Umbilical cord (tissue), 1 donor: ENCODE measurements at regions not wholly inside any gene's neighbourhood (a gene's known extent, or its start where the extent isn't known, plus 50 kb on each side); places are given as distances from the start of the nearest gene placed in this dataset.

ENCODE experiments used
- DNase-seq: peaks from one replicate; pipeline ENCODE4 v3.0.0-alpha.2; 2015; ENCODE audit warnings: low spot score

DNA sequence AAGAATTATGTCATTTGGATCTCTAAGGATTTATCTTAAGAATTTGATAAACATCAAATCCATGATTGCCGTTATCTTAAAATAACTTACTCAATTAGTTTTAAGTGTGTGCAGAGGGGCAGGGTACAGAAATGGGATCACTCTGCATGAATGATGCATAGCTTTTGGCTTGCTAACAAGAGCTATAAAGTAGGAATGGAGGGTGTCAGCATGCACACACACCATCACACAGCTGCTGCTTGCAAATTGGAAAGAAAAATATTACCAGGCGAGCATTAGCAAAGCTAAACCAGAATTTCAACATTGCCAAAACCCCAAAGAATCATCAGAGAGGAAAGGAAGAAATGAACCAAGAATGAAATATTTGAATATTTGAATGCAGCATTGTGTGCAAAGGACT is 580.6 kb downstream of the LMO7 start:
- peak; percentile 88 for DNase-seq

GRCh38 chr13:76214001-76214400 is 577.9 kb downstream of the LMO7 start:
- no peak for DNase-seq

GRCh38 chr13:76213423-76213904 is 577.3 kb downstream of the LMO7 start:
- DNase-seq = no peak

- DNase-seq = no peak
These were observed 574.1 kb downstream of the LMO7 start for GRCh38 chr13:76210262-76210661.

DNA sequence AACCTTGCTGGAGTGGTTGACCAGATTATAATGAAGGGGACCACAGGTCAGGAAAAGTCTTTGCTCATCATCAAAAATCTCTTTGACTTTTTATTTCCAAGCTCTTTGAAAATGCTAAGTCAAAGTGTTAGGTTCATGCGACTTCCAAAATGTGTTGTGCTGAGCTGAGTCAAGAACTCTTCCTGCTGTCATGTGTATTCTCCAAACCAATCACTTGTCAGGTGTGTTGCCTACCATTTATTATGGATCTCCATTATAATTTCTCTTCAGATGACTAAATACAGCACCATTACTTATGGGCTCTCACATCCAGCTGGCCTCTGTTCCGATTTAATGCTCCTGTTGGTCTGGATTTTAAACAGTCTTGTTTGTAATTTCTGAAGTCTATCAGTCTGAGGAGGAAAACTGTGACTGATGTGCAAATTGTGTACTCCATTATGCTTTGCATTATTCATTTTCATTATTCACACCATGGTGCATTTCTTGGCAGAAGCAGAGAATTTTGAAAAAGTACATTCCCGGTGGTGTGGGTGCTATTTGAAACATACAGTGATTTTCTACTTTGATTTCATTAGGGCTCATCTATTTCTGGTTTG is 562.5 kb downstream of the LMO7 start:
- DNase-seq = no peak

DNA sequence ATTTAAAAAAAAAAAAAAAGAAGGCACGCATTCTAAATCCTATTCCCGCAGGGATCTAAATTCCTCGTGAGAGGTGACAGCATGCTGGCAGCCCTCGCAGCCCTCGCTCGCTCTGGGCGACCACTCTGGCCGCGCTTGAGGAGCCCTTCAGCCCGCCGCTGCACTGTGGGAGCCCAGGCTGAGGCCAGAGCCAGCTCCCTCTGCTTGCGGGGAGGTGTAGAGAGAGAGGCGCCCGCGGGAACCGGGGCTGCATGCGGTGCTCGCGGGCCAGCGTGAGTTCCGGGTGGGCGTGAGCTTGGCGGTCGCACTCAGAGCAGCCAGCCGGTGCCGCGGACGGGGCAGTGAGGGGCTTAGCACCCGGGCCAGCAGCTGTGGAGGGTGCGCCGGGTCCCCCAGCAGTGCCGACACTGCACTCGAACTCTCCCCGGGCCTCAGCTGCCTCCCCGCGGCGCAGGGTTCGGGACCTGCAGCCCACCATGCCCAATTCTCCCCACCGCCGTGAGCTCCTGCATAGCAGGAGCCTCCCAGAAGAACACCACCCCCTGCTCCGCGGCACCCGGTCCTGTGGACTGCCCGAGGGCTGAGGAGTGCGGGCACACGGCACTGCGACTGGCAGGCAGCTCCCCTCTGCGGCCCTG is 553.9 kb downstream of the LMO7 start:
- no peak for DNase-seq

- DNase-seq = no peak
These were observed 540.0 kb downstream of the LMO7 start for GRCh38 chr13:76175961-76176725.

GRCh38 chr13:76168661-76169060 is 532.5 kb downstream of the LMO7 start:
- no peak for DNase-seq

- no peak for DNase-seq
These were observed 528.2 kb downstream of the LMO7 start for GRCh38 chr13:76164290-76164689.

DNA sequence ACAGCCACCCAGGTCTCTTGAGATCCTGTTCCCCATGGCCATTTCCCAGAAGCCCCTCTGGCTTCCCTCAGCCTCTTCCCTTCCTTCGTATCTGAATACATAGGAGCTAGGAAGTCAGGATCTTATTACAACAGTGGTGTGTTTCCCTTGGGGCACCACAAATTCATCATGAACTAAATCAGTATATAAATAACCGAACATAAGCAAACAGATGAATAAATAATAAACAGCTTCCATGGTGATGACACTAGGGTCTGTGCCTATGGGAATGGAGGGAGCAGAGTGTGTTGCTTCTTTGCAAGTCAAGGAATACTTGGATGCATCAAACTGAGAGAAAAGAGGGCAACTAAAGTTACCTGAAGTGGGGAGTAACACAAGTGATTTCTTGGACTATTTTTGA is 527.6 kb downstream of the LMO7 start:
- no peak for DNase-seq

DNA sequence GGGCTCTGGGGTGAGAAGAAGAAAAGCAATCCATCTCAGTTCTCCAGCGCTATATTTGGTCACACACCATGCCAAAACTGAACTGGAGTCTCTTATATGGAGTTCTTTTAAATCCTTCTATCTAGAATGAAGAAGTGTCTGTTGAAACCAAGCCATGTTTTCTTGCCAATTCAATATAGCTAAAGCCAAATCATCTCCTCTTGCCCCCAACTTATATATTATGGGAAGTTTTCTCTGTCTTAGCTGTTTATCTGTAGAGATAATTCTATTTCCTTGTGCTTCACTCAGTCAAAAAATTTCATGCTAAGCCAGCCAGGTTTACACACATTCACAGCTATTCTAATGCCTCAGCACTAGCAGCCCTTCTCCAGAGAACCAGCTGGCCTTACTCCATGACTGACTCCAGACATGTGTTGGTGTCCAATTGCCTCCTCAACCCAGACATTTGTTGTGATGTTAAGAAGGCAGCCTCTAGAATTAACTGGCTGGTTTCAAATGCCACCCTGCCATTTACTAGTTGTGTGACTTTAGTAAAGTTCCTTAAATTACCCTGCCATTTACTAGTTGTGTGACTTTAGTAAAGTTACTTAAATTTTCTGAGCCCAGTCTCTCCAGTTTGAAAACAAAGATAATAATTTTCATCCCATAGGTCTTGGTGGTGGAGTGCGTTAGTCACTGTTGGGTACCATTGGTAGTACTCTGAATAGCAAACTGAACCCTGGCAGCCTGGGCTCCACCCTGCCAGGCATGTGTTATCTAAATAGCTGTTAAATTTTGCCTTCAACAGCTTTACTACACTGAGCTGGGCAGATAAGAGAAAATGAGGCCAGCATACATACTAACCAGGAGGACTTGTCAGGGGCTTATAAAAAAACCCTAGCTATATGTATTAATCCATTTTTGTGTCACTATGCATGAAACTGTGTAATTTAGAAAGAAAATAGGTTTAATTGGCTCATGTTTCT is 525.1 kb downstream of the LMO7 start:
- DNase-seq = peak; percentile 84

DNA sequence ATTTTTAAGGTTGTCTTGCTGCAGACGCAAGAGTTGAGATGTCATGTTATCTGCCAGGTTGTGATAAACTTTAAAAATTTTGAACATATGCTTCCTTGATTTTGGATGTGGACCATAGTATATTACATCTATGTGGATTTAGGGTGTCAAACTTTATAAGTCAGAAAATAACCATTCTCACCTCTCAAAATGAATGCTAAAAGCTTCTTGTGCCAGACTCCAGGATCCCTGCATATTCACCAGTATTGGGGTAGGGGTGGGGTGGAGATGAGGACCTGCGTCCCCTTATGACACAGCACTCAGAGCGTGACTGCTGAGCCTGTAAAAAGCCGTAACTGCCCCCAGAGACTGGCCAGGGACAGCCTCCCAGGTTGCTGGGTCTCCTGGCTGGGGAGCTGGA is 524.4 kb downstream of the LMO7 start:
- DNase-seq = peak; percentile 41

DNA sequence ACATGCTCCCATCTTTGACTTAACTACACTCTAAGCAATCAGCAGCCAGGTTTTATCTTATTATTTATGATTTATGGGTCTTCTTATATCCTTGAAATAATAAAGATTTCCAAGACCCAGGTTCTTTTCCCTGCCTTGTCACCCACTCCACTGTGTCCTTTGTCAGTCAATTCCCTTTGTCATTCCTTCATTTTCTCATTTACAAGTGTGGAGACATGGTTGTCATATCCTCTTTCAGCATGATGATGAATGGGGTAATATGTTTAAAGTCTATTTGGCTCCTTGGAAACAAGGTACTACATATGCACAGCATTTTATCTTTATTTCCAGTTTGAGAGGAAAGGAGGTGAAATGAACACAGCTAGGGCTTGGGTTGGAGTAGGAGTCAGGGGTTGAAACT is 521.8 kb downstream of the LMO7 start:
- no peak for DNase-seq

DNA sequence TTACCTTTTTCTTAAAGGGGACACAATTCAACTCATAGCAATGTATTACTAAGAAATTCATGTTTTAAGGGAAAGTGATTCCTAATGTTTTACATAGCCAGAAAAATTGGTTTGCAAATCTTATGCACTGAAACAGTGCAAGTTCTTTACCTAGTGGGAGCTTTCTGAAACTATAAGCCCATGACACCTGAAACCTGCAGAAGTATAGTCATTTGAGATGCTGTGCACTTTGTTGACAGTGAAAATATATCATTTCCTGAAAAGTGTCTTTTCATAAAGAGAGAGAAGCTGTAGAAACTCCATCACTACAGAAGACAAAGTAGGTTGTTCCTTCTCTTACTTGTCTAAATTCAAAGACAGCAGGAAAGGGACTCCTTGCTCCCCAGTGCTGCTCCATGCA is 517.1 kb downstream of the LMO7 start:
- DNase-seq = no peak

- peak; percentile 31 for DNase-seq
These were observed 512.8 kb downstream of the LMO7 start for GRCh38 chr13:76148926-76149325.

GRCh38 chr13:76148374-76148773 is 512.2 kb downstream of the LMO7 start:
- DNase-seq = no peak

- no peak for DNase-seq
These were observed 496.4 kb downstream of the LMO7 start for GRCh38 chr13:76132532-76132931.

GRCh38 chr13:76131551-76131950 is 495.4 kb downstream of the LMO7 start:
- DNase-seq = no peak

GRCh38 chr13:76129305-76130000 is 493.3 kb downstream of the LMO7 start:
- peak; percentile 94 for DNase-seq

GRCh38 chr13:76127922-76128321 is 491.8 kb downstream of the LMO7 start:
- no peak for DNase-seq

- no peak for DNase-seq
These were observed 487.4 kb downstream of the LMO7 start for GRCh38 chr13:76123548-76123947.
